K562 (cell line): ENCODE measurements at regions not wholly inside any gene's neighbourhood (a gene's known extent, or its start where the extent isn't known, plus 50 kb on each side); places are given as distances from the start of the nearest gene placed in this dataset.

Experiments used
- ARID3B ChIP-seq: fragments of 250-450 bp; sonication (Bioruptor Pico); IDR thresholded peaks from 2 replicates; pipeline ENCODE4 v1.4.0; 2020; ENCODE audit warnings: borderline replicate concordance
- ATF2 ChIP-seq: sonication (generic); formaldehyde crosslinking; IDR thresholded peaks from 2 replicates; pipeline ENCODE4 v1.8.1; 2022; ENCODE audit warnings: missing genetic modification reagents
- BRF2 ChIP-seq: IDR thresholded peaks from 3 replicates; pipeline ENCODE4 v1.6.1; 2011; ENCODE audit warnings: borderline replicate concordance, mild to moderate bottlenecking; ENCODE audit not compliant: insufficient read length, insufficient read depth
- EP300 ChIP-seq: IDR thresholded peaks from 2 replicates; pipeline ENCODE4 v1.6.1; 2012; ENCODE audit warnings: low read length, improper control_type of control experiment
- FOXA3 ChIP-seq, 2 experiments: fragments of 450-650 bp in 1 of 2; sonication (generic) in 1 of 2; formaldehyde crosslinking; IDR thresholded peaks in 1 of 2; conservative IDR thresholded peaks in 1 of 2; 2 replicates each; pipeline versions ENCODE4 v1.4.0 to v1.8.0; 2020 to 2022; ENCODE audit warnings: mild to moderate bottlenecking in 2 of 2, missing genetic modification reagents in 1 of 2
- MECOM ChIP-seq: fragments of 250-450 bp; sonication (Bioruptor Pico); IDR thresholded peaks from 2 replicates; pipeline ENCODE4 v1.8.0; 2022; ENCODE audit warnings: inconsistent platforms
- MTF1 ChIP-seq: fragments of 250-450 bp; sonication (Bioruptor Pico); IDR thresholded peaks from 2 replicates; pipeline ENCODE4 v1.9.0; 2021; ENCODE audit warnings: moderate library complexity, mild to moderate bottlenecking, inconsistent platforms, borderline replicate concordance
- MXD1 ChIP-seq: fragments of 250-450 bp; sonication (Bioruptor Pico); IDR thresholded peaks from 2 replicates; pipeline ENCODE4 v1.8.0; 2021; ENCODE audit warnings: borderline replicate concordance, mild to moderate bottlenecking, moderate library complexity; ENCODE audit not compliant: poor library complexity, severe bottlenecking
- NEUROD1 ChIP-seq: fragments of 150-350 bp; IDR thresholded peaks from 2 replicates; pipeline ENCODE4 v1.6.1; 2014; ENCODE audit warnings: borderline replicate concordance, low read length, low read depth; ENCODE audit not compliant: partially characterized antibody
- PPARD ChIP-seq: fragments of 250-450 bp; sonication (Bioruptor Pico); IDR thresholded peaks from 2 replicates; pipeline ENCODE4 v1.8.0; 2022; ENCODE audit warnings: inconsistent platforms, mild to moderate bottlenecking, moderate library complexity
- PYGO2 ChIP-seq: fragments of 450-650 bp; IDR thresholded peaks from 2 replicates; pipeline ENCODE4 v1.6.1; 2016; ENCODE audit warnings: mild to moderate bottlenecking, missing genetic modification characterization, moderate library complexity, missing compliant biosample characterization
- RBM15 ChIP-seq: fragments of 200-400 bp; formaldehyde crosslinking; IDR thresholded peaks from 2 replicates; pipeline ENCODE4 v1.6.1; 2018; ENCODE audit warnings: mild to moderate bottlenecking, low read length, moderate library complexity; ENCODE audit not compliant: insufficient read depth
- RBM25 ChIP-seq: fragments of 200-400 bp; formaldehyde crosslinking; IDR thresholded peaks from 2 replicates; pipeline ENCODE4 v1.6.1; 2018; ENCODE audit warnings: low read length, low read depth, moderate library complexity; ENCODE audit not compliant: severe bottlenecking
- SRSF7 ChIP-seq: fragments of 200-400 bp; formaldehyde crosslinking; optimal IDR thresholded peaks from 2 replicates; pipeline ENCODE3; 2017; ENCODE audit warnings: mild to moderate bottlenecking, low read depth, low read length
- ZBED1 ChIP-seq: IDR thresholded peaks from 2 replicates; pipeline ENCODE4 v1.6.1; 2014
- ZNF551 ChIP-seq: fragments of 250-450 bp; sonication (Bioruptor Pico); IDR thresholded peaks from 2 replicates; pipeline ENCODE4 v1.5.0; 2021; ENCODE audit warnings: mild to moderate bottlenecking, moderate library complexity
- ZNF639 ChIP-seq, 2 experiments: fragments of 200-800 bp in 1 of 2; sonication (Bioruptor generic) in 1 of 2; sonication (generic) in 1 of 2; formaldehyde crosslinking in 1 of 2; IDR thresholded peaks in 1 of 2; conservative IDR thresholded peaks in 1 of 2; 2 replicates each; pipeline versions ENCODE4 v1.5.0 to v1.6.1; 2016 to 2020; ENCODE audit warnings: missing compliant biosample characterization in 1 of 2, missing genetic modification characterization in 1 of 2, missing genetic modification reagents in 1 of 2
- ZNF699 ChIP-seq: fragments of 250-450 bp; sonication (Bioruptor Pico); IDR thresholded peaks from 2 replicates; pipeline ENCODE4 v1.8.0; 2021; ENCODE audit warnings: mild to moderate bottlenecking, moderate library complexity; ENCODE audit not compliant: insufficient replicate concordance

GRCh38 chr12:124715121-124715990, 147.9 kb upstream of the NCOR2 start (continued):
- TF ChIP-seq ATF2 (no peak), MECOM (CRISPR knock-in tag) (no peak), MTF1 (CRISPR knock-in tag) (no peak), RBM15 (no peak), PPARD (CRISPR knock-in tag) (no peak), ZNF551 (CRISPR knock-in tag) (no peak), RBM25 (no peak), NEUROD1 (no peak), PYGO2 (tag) (no peak), ARID3B (CRISPR knock-in tag) (no peak), MXD1 (CRISPR knock-in tag) (no peak), ZNF639 (CRISPR knock-in tag; conservative IDR thresholded peaks at IDR 0.05 in 1 of 2, IDR thresholded peaks at IDR 0.05 in 1 of 2) (no peak), ZNF699 (CRISPR knock-in tag) (no peak), BRF2 (no peak), ZBED1 (no peak), SRSF7 (no peak), FOXA3 (CRISPR knock-in tag; conservative IDR thresholded peaks at IDR 0.05 in 1 of 2, IDR thresholded peaks at IDR 0.05 in 1 of 2) (peak in 1 of 2 experiments; percentile 73; a peak in 3 of 4 replicates), EP300 (no peak)
